ENCODE measurements at regions not wholly inside any gene's neighbourhood (a gene's known extent, or its start where the extent isn't known, plus 50 kb on each side); places are given as distances from the start of the nearest gene placed in this dataset.

GRCh38 chr1:209343511-209343910 lies 240.0 kb upstream of the CAMK1G start:
- no peak for TF ChIP-seq CTCF (conservative IDR thresholded peaks at IDR 0.05)

GRCh38 chr1:209344156-209344555 lies 239.4 kb upstream of the CAMK1G start:
- H3K27ac ChIP-seq: no peak overlapping the region
- TF ChIP-seq CTCF (conservative IDR thresholded peaks at IDR 0.05): no peak

More at GRCh38 chr1:209343511-209343910, 240.0 kb upstream of the CAMK1G start:
- H3K27ac ChIP-seq: no peak overlapping the region

- no peak for TF ChIP-seq CTCF (conservative IDR thresholded peaks at IDR 0.05)
- no peak overlapping the region for H3K27ac ChIP-seq
Measured at GRCh38 chr1:209349363-209350308, 233.9 kb upstream of the CAMK1G start.

- TF ChIP-seq CTCF (conservative IDR thresholded peaks at IDR 0.05): no peak
- H3K27ac ChIP-seq: no peak overlapping the region
Measured at GRCh38 chr1:209353053-209353452, 230.5 kb upstream of the CAMK1G start.

- TF ChIP-seq CTCF (conservative IDR thresholded peaks at IDR 0.05): peak; percentile 91
- no peak overlapping the region for H3K27ac ChIP-seq
Measured at GRCh38 chr1:209354111-209354839, 229.2 kb upstream of the CAMK1G start.

- no peak for TF ChIP-seq CTCF (conservative IDR thresholded peaks at IDR 0.05)
- no peak overlapping the region for H3K27ac ChIP-seq
Measured at GRCh38 chr1:209354840-209355165, 228.7 kb upstream of the CAMK1G start.

GRCh38 chr1:209355415-209355814 lies 228.1 kb upstream of the CAMK1G start:
- H3K27ac ChIP-seq: no peak overlapping the region
- TF ChIP-seq CTCF (conservative IDR thresholded peaks at IDR 0.05): no peak
